ENCODE measurements at regions not wholly inside any gene's neighbourhood (a gene's known extent, or its start where the extent isn't known, plus 50 kb on each side); places are given as distances from the start of the nearest gene placed in this dataset.

DNA sequence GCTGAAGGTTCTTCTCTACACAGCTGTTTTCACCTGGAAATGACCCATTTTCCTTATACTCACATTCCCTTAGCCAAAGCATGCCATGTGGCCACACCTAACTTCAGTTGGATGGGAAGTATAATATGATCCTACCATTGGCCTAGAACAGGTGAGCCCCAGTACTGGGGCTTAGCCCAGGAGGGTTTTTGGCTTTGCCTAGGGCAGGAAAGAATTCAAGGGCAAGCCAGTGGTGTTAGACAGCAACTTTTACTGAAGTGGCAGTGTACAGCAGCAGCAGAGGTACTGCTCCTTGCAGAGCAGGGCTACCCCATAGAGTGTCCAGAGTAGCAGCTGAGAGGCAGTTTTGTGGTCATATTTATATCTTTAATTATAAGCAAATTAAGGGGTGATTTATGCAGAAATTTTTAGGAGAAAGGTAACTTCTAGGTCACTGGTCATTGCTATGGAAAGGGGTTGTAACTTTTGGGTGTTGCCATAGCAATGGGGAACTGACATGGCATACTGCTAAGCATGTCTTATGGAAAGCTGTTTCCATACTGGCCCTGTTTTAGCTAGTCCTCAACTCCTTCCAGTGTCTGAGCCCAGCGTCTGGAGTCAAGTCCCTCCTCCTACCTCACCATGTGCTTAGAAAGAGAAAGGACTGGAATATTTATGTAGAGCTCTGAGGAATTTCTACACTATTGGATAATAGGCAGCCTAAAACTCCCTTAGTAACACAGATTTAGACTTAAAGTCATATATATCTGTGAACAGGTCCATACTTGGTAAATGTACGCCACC lies 109.0 kb upstream of the DTNA start:
- DNase-seq (ENCODE audit: low read depth, low spot score) = no peak
- Histone ChIP-seq H3K9me3 (ENCODE audit: insufficient read depth, low read length) (no peaks in the 10 kb centered on the region), H3K27me3 (ENCODE audit: insufficient read depth, insufficient read length) (no peaks in the 10 kb centered on the region), H3K36me3 (ENCODE audit: insufficient read depth, insufficient read length, low read length) (no peaks in the 10 kb centered on the region), H3K4me3 (ENCODE audit: insufficient read length, low read depth) (no peak overlapping the region), H3K9ac (ENCODE audit: insufficient read length, low read depth) (no peak overlapping the region), H3K4me1 (ENCODE audit: insufficient read depth, insufficient read length) (no peaks in the 10 kb centered on the region)
- TF ChIP-seq ZNF274 (IDR thresholded peaks at IDR 0.05; ENCODE audit: low read depth, low read length) (no peak), YY1 (IDR thresholded peaks at IDR 0.05; ENCODE audit: insufficient read depth, insufficient read length) (no peak), SUZ12 (IDR thresholded peaks at IDR 0.05; ENCODE audit: extremely low read depth, insufficient read depth, insufficient read length) (no peak)

DNA sequence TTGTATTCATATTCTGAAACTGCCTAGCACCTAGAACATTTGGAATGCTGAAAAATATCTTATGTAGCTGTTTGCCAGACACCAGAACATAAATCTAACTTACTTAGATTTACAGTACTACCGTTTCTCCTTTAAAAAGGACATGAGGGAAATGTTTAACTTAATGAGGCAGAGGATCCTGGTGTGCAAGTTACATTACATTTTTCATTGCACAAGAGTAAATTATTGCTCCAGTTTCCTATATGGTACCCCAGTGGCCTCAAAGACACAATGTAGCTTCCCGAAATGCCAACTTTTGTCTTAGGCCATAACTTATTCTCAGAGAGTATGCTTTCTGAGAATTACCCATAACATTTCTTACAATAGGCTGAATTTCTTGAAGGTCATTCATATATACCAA lies 105.5 kb upstream of the DTNA start:
- Histone ChIP-seq H3K36me3 (ENCODE audit: insufficient read depth, insufficient read length, low read length) (no peaks in the 10 kb centered on the region), H3K4me3 (ENCODE audit: insufficient read length, low read depth) (no peak overlapping the region), H3K4me1 (ENCODE audit: insufficient read depth, insufficient read length) (no peaks in the 10 kb centered on the region), H3K27me3 (ENCODE audit: insufficient read depth, insufficient read length) (no peaks in the 10 kb centered on the region), H3K9me3 (ENCODE audit: insufficient read depth, low read length) (no peaks in the 10 kb centered on the region), H3K9ac (ENCODE audit: insufficient read length, low read depth) (no peak overlapping the region)
- no peak for DNase-seq (ENCODE audit: low read depth, low spot score)
- TF ChIP-seq SUZ12 (IDR thresholded peaks at IDR 0.05; ENCODE audit: extremely low read depth, insufficient read depth, insufficient read length) = no peak
- TF ChIP-seq YY1 (IDR thresholded peaks at IDR 0.05; ENCODE audit: insufficient read depth, insufficient read length) = no peak

DNA sequence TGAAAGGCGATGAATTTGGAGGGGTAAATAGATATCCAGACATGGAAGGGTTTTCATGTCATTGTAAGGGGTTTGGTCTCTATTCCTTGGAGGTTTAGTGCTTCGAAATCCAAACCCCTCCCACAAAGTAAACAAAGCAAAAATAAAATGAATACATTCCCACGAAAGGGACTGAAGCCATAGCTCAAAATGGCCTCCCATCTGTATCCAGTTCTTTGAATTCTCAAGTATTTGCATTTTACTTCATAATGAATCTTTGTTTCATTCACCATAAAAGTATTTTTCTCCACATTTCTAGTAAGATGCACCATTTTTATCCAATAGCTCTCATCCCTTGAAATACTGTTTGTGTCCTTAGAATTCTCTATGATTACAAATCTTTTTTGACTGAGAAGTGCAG lies 103.2 kb upstream of the DTNA start:
- Histone ChIP-seq H3K9ac (ENCODE audit: insufficient read length, low read depth) (no peak overlapping the region), H3K36me3 (ENCODE audit: insufficient read depth, insufficient read length, low read length) (no peaks in the 10 kb centered on the region), H3K27me3 (ENCODE audit: insufficient read depth, insufficient read length) (no peaks in the 10 kb centered on the region), H3K4me3 (ENCODE audit: insufficient read length, low read depth) (no peak overlapping the region), H3K4me1 (ENCODE audit: insufficient read depth, insufficient read length) (no peaks in the 10 kb centered on the region), H3K9me3 (ENCODE audit: insufficient read depth, low read length) (no peaks in the 10 kb centered on the region)
- DNase-seq (ENCODE audit: low read depth, low spot score) = no peak
- no peak for TF ChIP-seq ZNF274 (IDR thresholded peaks at IDR 0.05; ENCODE audit: low read depth, low read length)

DNA sequence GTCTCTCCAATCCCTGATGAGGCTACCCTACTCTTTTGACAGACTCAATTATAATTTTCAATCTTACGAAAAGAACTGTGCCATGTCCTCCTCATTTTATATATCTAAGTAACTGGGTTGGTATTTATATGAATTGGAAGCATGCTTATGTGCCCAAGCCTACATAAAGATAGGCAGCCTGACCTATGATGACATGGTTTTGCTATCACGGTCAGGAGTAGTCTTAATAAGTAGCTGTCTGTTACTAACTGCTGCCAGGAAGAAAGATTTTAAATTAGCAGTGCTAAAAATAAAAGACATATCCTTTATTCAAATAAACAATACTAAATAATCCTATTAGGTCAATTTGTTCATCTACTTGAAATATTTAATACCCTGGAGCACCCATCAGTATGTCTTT lies 102.0 kb upstream of the DTNA start:
- no peak for DNase-seq (ENCODE audit: low read depth, low spot score)

DNA sequence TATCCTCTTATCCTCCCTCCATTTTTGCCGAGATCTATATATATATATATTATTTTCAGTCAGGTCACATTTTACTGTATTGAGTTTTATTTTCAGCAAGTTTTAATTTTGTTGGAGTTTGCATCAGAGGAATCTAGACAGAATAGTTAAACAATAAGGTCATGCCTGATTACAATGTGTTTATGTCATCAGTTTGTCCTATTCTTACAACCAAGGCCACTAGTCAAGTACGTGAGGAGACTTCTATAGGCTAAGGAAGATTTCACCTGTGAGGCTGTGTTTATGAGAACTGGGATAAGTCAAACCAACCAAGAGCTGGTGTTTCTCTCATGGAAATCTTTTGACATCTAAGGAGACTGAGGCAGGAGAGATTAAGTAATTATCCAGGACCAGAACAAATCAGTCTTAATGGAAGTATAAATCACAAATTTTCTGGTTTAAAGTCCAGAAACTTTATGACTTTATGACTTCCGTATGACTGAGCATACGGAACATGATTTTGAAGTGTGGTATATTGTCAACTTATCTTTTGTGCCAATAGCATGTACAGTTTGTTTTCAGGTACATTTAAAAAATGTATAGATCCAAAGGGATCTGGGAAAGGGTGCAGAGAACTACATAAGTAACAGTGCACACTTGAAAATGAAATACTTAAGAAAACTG lies 100.0 kb upstream of the DTNA start:
- no peak overlapping the region for H3K4me3 ChIP-seq (ENCODE audit: insufficient read length, low read depth)
- H3K36me3 ChIP-seq (ENCODE audit: insufficient read depth, insufficient read length, low read length) = no peaks in the 10 kb centered on the region
- no peak overlapping the region for H3K9ac ChIP-seq (ENCODE audit: insufficient read length, low read depth)
- H3K4me1 ChIP-seq (ENCODE audit: insufficient read depth, insufficient read length) = no peaks in the 10 kb centered on the region
- H3K9me3 ChIP-seq (ENCODE audit: insufficient read depth, low read length) = no peaks in the 10 kb centered on the region
- no peak for DNase-seq (ENCODE audit: low read depth, low spot score)
- H3K27me3 ChIP-seq (ENCODE audit: insufficient read depth, insufficient read length) = no peaks in the 10 kb centered on the region
- TF ChIP-seq ZNF274 (IDR thresholded peaks at IDR 0.05; ENCODE audit: low read depth, low read length) (no peak), YY1 (IDR thresholded peaks at IDR 0.05; ENCODE audit: insufficient read depth, insufficient read length) (no peak)

More for the DNA sequence above, 102.0 kb upstream of the DTNA start:
- no peak overlapping the region for H3K9ac ChIP-seq (ENCODE audit: insufficient read length, low read depth)
- H3K36me3 ChIP-seq (ENCODE audit: insufficient read depth, insufficient read length, low read length) = no peaks in the 10 kb centered on the region
- no peak overlapping the region for H3K4me3 ChIP-seq (ENCODE audit: insufficient read length, low read depth)
- H3K4me1 ChIP-seq (ENCODE audit: insufficient read depth, insufficient read length) = no peaks in the 10 kb centered on the region
- no peaks in the 10 kb centered on the region for H3K9me3 ChIP-seq (ENCODE audit: insufficient read depth, low read length)
- TF ChIP-seq SUZ12 (IDR thresholded peaks at IDR 0.05; ENCODE audit: extremely low read depth, insufficient read depth, insufficient read length) (no peak), ZNF274 (IDR thresholded peaks at IDR 0.05; ENCODE audit: low read depth, low read length) (no peak), YY1 (IDR thresholded peaks at IDR 0.05; ENCODE audit: insufficient read depth, insufficient read length) (no peak)
- H3K27me3 ChIP-seq (ENCODE audit: insufficient read depth, insufficient read length) = no peaks in the 10 kb centered on the region

DNA sequence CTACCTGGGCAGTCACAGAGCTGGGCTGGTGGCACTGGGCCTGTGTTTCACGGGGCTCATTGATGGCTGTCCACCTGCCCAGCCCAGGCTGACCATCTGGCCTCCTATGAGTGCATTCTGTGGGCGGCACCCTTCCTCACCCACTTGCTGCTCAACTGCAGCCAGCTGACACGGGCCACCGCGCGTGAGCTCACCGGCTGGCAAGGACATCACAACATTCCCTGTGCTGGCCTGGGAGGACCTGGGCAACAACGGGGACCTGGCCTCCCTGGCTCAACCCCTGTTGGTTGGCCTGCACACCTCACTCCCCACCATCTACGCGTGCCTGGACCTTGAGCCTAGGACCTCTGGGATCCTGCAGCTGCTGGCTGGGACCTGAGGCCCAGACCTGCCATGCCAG lies 98.2 kb upstream of the DTNA start:
- DNase-seq (ENCODE audit: low read depth, low spot score) = no peak

DNA sequence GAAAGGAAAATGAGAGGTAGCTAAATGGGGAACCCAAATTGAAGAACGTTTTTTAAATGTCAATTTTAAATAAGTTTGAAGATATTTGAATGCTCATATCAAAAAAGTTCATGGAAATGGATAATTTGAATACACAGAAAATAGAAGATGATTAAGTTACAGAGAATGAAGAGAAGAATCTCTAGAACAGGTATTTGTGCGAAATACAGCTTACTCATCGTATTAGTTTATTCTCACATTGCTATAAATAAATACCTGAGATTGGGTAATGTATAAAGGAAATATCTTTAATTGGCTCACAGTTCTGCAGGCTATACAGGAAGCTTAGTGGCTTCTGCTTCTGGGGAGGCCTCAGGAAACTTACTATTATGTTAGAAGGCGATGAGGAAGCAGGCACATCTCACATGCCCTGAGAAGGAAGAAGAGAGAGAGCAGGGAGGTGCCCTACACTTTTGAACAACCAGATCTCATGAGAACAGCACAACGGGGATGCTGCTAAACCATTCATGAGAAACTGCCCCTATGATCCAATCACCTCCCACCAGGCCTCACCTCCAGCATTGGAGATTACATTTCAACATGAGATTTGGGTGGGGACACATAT lies 89.7 kb upstream of the DTNA start:
- TF ChIP-seq ZNF274 (IDR thresholded peaks at IDR 0.05; ENCODE audit: low read depth, low read length) (no peak), SUZ12 (IDR thresholded peaks at IDR 0.05; ENCODE audit: extremely low read depth, insufficient read depth, insufficient read length) (no peak), YY1 (IDR thresholded peaks at IDR 0.05; ENCODE audit: insufficient read depth, insufficient read length) (no peak)
- Histone ChIP-seq H3K27me3 (ENCODE audit: insufficient read depth, insufficient read length) (no peaks in the 10 kb centered on the region), H3K4me3 (ENCODE audit: insufficient read length, low read depth) (no peak overlapping the region), H3K9ac (ENCODE audit: insufficient read length, low read depth) (no peak overlapping the region), H3K36me3 (ENCODE audit: insufficient read depth, insufficient read length, low read length) (no peaks in the 10 kb centered on the region), H3K4me1 (ENCODE audit: insufficient read depth, insufficient read length) (no peaks in the 10 kb centered on the region), H3K9me3 (ENCODE audit: insufficient read depth, low read length) (peaks cover 7% of the 10 kb centered on the region; the same call in 1 of the 2 replicates)
- no peak for DNase-seq (ENCODE audit: low read depth, low spot score)

More for the DNA sequence above, 98.2 kb upstream of the DTNA start:
- no peaks in the 10 kb centered on the region for H3K36me3 ChIP-seq (ENCODE audit: insufficient read depth, insufficient read length, low read length)
- H3K4me1 ChIP-seq (ENCODE audit: insufficient read depth, insufficient read length) = no peaks in the 10 kb centered on the region
- H3K4me3 ChIP-seq (ENCODE audit: insufficient read length, low read depth) = no peak overlapping the region
- no peak overlapping the region for H3K9ac ChIP-seq (ENCODE audit: insufficient read length, low read depth)
- no peaks in the 10 kb centered on the region for H3K9me3 ChIP-seq (ENCODE audit: insufficient read depth, low read length)
- no peaks in the 10 kb centered on the region for H3K27me3 ChIP-seq (ENCODE audit: insufficient read depth, insufficient read length)
- TF ChIP-seq SUZ12 (IDR thresholded peaks at IDR 0.05; ENCODE audit: extremely low read depth, insufficient read depth, insufficient read length) = no peak
- TF ChIP-seq ZNF274 (IDR thresholded peaks at IDR 0.05; ENCODE audit: low read depth, low read length) = no peak
- TF ChIP-seq YY1 (IDR thresholded peaks at IDR 0.05; ENCODE audit: insufficient read depth, insufficient read length) = no peak
